ENCODE measurements at regions not wholly inside any gene's neighbourhood (a gene's known extent, or its start where the extent isn't known, plus 50 kb on each side); places are given as distances from the start of the nearest gene placed in this dataset.
"Not testable (repeated sequence)": the region's sequence is repeated elsewhere in the genome, so short reads cannot be mapped to it uniquely, and the experiment has no call there.

DNA sequence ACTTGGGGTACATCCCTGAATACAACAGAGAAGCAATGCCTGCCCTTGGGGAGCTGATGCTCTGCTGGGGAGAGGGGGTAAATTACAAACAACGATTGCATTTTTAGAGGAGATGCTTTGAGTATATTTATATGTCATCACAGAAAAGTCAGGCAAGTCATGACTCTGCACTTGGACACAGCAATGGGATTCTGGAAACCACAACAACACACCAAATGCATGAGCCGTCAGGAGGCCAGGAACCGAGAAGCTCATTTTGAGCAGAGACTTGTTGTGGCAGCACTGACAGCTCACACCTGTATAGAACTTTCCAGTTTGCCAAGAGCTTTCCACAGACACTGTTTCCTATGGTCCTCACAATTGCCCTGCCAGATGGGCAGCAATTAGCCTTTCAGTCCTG, 113.2 kb upstream of the RBPJ start:
- DNase-seq (ENCODE audit: low read depth in 2 of 2): no peak

DNA sequence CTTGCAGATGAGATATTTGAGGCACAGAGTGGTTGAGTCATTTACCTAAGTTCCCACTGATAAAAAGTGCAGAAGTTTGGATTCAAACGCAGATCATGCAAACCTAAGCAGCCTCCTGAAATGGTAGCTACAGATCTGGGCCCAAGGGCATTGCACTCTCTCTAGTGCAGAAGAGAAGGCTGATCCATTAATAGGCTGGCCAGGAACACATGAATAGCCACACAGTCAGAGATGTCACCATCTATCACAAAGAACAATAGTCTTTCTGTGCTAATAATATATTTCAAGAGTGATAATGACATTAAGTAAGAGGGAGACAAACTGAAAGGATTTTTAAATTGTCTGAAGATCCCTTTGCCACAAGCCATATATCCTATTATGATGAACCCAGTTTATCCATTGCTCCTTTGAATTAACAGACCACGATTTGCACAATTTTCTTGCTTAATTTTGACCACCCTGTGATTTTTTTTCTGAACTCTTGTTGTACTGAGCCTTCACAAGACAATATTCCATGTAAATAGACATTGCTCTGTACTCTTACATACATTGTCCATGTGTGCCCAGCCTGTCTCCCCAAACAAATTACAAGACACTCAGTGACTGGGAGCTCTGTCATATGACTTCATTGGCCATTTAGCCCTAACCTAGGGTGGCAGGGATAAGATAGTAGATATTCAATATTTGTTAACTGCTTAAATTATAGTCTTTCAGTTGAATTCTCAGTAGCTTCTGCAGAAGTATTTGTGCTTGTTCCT, 112.4 kb upstream of the RBPJ start:
- DNase-seq (ENCODE audit: low read depth in 2 of 2): no peak

DNA sequence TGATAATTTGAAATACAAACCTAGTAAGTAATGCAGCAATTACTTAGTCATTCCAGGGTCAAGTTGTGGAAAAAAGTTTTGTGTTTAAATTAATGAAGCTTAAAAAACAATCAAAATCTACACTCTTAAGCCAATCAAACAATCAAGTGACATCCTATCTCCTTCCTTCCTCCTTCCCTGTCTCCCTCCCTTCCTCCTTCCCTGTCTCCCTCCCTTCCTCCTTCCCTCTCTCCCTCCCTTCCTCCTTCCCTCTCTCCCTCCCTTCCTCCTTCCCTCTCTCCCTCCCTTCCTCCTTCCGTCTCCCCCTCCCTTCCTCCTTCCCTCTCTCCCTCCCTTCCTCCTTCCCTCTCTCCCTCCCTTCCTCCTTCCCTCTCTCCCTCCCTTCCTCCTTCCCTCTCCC, 111.4 kb upstream of the RBPJ start:
- DNase-seq (ENCODE audit: low read depth in 2 of 2): not testable (repeated sequence)

DNA sequence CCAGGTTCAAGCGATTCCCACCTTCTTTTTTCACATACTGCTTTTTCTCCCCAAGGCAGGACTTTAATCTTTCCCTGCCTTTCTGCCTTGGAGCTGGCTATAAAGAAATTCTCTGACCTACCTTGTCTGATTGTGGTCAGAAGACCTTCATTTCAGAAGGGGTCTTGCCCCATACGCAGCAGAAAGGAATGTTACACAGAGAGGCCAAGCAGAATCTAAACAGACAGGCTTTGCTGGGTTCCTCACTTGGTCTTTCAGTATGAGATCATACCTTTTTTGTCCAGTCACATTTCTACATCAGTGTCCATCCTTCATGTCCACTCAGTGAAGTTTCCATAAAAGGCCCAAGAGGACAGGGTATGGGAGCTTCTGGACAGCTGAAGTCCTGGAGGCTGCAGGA, 108.3 kb upstream of the RBPJ start:
- no peak for DNase-seq (ENCODE audit: low read depth in 2 of 2)

DNA sequence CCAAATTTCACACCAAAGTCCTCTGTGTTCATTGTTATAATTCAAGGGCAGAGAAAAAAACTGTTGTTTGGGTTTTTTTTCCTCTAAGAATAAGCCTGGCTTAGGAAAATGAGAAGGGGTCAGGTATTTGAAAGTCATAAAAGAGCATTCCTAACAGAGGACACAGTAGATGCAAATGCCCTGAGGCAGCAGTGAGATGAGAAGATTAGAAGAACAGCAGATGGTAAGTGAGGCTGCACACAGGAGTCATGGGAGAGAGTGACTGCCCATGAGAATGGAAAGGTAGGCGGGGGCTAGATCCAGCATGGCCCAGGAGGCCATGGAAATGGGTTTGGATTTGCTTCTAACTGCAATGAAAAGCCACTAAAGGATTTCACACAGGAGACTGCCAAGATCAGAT, 107.5 kb upstream of the RBPJ start:
- DNase-seq (ENCODE audit: low read depth in 2 of 2): no peak

DNA sequence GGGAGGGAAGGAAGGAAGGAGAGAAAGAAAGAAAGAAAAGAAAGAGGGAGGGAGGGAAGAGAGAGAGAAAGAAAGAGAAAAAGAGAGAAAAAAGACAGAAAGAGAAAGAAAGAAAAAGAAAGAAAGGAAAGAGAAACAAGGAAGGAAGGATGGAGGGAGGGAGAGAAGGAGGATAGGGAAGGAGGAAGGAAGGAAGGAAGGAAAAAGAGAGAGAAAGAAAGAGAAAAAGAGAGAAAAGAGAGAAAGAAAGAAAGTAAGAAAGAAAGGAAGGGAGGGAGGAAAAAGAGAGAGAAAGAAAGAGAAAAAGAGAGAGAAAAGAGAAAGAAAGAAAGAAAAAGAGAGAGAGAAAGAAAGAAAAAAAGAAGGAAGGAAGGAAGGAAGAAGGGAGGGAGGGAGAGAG, 105.8 kb upstream of the RBPJ start:
- no peak for DNase-seq (ENCODE audit: low read depth in 2 of 2)

DNA sequence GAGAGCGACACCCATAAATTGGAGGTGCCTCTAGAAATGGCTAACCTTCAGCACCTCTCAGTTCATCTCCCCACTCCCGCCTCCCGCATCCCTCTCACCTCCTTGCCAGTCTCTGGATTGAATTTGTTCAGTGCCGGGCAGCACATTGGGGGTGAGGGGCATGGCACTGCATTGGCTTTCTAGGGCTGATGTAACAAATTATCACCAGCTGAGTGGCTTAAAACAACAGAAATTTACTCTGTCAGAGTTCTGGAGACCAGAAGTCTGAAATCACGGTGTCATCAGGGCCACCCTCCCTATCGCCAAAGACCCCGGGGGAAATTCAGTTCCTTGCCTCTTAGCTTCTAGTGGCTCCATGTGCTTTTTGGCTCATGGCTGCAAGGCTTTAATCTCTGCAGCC, 105.1 kb upstream of the RBPJ start:
- no peak for DNase-seq (ENCODE audit: low read depth in 2 of 2)

DNA sequence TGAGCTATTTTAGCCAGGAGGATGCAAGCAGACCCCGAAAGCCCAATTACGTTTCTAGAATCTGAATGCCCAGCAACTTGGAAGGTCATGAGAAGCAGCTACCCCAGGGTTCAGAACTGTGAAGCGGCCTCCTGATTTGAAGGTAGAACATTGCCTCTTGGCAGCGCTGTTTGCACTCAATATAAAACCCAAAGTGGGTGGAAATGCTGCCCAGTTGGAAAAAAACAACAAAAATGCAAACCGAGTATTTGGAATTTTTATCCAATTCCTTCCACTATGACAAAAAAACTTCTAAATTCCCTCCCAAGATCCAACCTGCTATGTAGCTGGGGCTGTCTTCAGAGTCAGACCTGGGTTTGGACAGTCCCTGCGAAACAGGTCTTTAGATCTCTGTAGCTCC, 103.3 kb upstream of the RBPJ start:
- no peak for DNase-seq (ENCODE audit: low read depth in 2 of 2)

DNA sequence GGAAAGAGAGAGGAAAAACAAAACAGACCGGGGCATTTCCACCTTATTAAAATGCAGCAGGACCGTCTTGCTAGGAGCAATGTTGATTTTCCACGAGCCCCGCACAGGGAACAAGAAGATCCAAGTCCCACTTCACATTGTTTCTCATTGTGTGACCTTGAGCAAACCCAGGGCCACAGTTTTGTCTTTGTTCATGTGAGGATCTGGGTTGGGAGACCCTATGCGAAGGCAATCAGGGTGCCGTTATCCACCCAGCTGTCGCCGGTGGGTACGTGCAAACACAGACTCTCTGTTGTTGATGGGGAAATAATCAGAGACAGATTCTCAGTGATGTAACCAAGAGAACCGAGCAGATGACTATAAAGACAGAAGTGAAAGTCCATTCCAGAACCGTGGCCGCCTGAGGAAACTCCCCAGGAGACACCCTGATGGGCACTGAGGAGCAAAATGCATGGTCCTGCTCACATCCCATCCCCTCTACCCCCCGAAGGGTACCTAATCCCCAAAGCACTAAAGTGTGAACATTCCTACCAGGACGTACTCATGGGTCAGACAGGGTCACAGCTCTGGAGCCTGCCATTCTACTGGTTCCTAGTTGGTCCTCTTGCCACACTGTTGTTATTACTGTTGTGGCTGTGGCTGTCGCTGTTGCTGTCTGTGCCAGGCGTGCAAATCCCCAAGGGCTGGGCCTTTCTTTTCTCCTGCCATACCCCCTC, 102.7 kb upstream of the RBPJ start:
- no peak for DNase-seq (ENCODE audit: low read depth in 2 of 2)

DNA sequence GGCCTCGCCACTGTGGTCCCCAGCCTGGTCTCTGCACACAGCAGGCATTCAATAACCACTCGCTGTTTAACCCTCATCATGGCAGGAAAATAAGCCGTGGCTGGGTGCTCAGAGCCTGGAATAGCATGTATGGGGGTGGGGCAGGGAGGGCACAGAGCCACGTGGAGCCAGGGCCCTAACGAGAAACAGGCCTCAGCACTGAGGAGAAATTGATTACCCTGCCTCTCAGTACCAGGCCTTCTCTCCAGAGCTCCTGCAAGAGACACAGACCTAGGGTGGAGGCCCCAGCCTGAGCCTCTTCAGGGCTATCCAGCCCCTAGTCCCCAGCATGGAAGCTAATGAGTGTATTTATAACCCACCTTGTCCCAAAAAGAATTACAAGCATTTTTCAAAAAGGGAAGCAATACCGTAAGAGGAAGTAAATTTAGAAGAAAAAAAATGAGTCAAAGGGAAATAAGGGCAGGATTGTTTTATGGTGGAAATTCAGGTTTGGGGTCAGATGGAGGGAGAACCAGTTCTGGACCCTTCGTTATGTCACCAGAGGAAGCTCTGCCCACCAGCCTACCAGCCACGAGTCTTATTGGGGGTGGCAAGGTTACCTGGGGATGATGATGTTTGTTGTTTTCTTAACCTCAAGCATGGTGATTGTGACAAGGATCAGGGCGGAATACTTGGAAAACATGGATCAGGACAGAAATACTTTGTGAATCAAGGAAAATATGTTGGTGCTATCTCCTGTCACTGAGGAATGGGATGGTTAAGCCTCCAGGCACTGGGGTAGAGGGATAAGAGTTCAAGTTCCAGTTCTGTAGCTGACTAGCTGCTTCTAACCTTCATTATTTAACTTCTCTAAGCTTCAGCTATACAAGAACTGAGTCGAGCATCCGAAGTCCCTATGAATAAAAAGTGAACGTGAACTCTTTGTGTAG, 101.9 kb upstream of the RBPJ start:
- DNase-seq (ENCODE audit: low read depth in 2 of 2): no peak

DNA sequence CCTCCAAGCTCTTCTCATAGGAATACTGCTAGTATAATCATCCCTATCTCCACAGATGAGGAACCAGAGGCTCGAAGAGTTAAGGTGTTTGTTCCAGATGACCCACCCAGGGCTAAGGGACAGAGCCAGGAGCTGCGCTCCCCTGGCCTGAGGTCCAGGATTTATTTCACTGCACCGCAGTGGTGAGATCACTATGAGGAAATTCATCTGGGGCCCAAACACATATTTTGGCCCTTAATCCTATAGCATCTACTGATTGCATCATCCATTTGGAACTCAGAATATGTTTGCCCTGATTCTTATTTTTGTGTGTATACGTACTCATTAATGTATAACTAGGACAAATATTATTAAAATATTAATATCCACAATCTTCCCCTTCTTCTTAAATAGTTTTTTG, 100.1 kb upstream of the RBPJ start:
- DNase-seq (ENCODE audit: low read depth in 2 of 2): no peak

DNA sequence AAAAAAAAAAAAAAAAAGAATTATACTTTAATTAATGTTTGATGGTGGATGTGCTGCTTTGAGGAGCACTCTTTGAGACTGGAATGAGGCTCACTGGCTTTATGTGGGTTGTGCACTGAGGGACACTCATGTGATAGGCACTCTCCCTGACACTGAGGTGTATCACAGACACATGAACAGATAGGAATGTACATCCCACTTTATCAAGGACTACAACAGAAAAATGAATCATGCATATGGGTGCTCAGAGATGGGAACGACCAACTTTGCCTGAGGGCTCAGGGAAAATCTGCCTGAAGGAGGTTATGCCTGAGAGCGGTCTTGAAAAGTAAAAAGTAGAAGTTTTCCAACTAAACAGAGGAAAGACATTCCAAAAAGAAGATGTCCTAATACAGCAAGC, 97.7 kb upstream of the RBPJ start:
- no peak for DNase-seq (ENCODE audit: low read depth in 2 of 2)

DNA sequence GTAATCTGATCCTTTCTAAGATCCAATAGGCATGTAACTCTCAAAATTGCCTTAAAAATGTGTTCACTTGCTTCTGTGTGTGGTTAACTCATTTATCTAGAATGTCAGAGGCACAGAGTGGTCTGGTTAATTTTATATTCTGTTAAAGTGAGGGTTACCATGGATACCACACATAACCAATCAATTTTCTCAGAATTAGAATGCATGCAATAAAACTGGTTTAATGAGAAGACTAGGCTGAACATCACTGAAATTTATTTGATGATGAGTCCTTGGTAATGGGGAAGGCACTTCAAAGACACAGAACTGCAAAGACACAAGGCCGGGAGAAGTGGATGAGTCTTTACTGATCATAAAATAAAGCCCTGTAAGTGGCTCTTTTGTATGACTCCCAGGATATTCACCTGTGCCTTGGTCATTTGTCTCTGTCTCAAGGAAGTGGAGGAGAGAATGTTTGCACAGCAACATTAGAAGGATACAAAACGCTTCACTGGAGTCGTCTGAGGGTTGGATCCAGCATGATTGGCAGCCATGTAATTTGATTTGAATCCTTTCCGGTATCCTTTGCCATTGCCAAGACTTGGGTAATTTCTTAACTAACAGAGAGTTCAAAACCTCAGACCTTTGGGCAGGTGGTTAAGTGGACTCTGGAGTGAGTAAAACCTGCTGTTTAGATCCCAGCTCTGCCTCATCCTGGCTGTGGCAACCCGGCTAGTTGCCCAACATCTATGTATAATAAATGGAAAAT, 94.0 kb upstream of the RBPJ start:
- DNase-seq (ENCODE audit: low read depth in 2 of 2): no peak

DNA sequence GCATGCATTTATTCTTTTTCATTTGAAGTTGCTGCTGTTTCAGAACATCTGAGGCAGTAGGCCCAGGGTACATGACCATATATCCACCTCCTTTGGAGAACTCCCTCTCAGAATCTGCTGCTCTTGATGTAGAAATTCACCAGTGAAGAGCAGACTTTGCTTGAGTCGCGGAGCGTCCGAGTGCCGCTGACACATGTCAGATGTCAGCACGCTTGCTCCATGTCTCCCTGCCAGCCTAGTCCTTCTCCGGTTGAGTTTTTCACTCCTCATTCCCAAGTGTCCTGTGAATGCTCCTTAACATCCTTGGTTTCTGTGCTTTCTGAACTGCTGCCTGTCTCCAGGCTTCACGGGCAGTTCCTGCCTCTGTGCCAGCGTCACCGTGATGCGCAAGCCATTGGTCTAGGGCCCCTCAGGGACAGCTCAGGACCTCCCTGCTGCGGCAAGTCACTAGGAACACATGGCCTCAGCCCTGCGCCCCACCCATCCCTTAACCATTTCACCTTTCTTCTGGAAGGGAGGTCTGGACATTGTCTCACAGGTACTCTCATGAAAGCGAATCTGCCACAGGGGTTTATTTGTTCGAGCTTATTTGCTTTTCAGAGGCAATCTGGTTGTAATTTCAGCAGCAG, 93.1 kb upstream of the RBPJ start:
- no peak for DNase-seq (ENCODE audit: low read depth in 2 of 2)

DNA sequence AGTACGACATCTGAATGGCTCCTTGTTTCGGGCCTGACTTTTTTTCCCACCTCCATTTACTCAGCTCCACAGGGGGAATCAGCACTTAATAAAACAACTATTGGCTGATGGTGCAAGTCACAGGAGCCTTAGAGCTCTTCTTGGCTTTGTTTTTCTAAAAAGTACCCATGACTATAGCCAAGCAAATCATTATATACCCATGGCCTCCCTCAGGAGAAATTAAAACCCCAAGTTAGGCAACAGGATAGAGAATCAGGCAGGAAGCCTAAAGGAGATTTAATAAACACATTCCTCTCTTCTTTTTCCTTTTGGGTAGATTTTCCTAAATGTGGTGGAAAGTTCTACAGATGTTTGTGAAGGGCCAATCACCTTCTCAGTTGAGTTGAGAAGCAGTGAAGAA, 91.9 kb upstream of the RBPJ start:
- no peak for DNase-seq (ENCODE audit: low read depth in 2 of 2)

DNA sequence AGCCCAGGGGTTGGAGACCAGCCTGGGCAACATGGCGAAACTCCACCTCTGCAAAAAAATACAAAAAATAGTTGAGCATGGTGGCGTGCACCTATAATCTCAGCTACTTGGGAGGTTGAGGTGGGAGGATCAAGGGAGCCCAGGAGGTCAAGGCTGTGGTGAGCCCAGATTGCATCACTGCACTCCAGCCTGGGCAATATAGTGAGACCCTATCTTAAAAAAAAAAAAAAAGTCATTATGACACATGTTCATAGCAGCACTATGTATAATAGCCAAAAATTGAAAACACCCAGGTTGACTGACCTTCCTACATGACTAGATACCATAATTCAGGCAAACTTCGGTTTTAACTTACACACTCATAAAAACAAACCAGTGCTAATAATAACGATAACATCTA, 90.8 kb upstream of the RBPJ start:
- no peak for DNase-seq (ENCODE audit: low read depth in 2 of 2)

DNA sequence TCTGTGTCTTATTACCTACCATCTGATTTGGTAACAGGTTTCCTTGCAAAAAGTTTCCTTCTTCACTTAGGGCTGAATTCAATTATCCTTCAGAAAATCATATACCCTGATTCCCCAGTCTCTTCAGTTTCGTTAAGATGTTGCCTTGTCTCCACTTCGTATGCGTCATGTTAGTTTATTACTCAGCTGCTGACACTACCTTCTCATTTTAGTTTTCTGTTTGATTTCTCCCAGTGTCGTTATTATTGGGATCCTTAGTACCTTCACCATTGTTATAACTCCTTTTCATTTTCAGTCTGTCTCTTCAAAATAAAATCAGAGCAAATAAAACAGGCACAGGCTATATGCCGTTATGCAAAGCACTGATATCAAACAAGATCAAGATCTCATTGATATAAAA, 87.5 kb upstream of the RBPJ start:
- no peak for DNase-seq (ENCODE audit: low read depth in 2 of 2)

DNA sequence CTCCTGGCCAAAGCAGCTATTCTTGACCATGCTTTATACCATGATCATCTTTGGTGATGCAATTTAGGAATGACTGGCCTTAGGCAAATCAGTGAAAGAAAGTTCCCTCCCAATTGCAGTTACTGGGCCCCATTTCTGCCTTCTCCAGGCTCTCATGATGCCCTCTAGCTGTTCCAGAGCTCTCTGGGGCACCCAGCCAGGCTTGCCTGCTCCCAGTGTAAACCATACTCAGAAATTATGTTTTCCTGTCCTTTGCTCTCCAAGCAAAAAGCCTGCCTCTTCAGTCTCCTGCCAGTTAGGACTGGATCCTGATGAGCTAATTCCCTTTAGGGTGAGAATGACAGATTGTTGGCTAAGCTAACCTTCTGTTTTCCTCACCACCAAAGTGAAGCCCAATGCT, 85.3 kb upstream of the RBPJ start:
- DNase-seq (ENCODE audit: low read depth in 2 of 2): no peak

DNA sequence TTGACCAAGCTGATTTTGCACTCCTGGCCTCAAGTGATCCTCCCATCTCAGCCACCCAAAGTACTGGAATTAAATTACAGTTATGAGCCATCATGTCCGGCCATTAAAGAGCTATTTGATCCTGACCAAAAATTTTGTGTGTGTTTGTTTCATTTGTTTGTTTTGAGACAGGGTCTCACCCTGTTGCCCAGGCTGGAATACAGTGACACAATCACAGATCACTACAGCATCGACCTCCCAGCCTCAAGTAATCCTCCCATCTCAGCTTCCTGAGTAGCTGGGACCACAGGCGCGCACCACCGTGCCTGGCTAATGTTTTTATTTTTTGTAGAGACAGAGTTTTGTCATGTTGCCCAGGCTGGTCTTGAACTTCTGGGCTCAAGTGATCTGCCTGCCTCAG, 82.9 kb upstream of the RBPJ start:
- no peak for DNase-seq (ENCODE audit: low read depth in 2 of 2)

DNA sequence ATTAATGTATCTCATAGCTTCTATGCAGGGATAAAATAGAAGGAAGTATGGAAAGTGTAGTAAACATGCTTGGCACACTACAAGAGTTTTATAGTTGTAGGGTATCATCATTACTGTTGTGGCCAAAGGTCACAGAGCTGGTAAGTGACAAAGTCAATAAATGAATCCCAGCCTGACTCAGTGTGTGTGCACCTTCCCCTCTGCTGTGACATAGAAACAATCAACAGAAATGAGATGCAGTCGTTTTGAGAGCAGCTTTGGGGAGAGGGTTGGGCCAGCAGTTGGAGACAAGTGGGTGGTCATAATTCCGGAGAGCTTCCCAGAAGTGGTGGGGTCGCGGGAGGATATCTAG, 82.4 kb upstream of the RBPJ start:
- DNase-seq (ENCODE audit: low read depth in 2 of 2): no peak

Data from lung microvascular endothelial cell (primary cell).